Bronchial epithelial cell (primary cell): ENCODE measurements at regions not wholly inside any gene's neighbourhood (a gene's known extent, or its start where the extent isn't known, plus 50 kb on each side); places are given as distances from the start of the nearest gene placed in this dataset.
A peak's percentile ranks its signal among the peaks of the same experiment; 100 is the strongest.

Experiments used
- DNase-seq: peaks from one replicate; pipeline ENCODE4 v3.0.0-alpha.2; 2010; ENCODE audit warnings: low read depth
- FAIRE-seq: peaks from 2 replicates; lab custom pipeline; 2011; peaks lifted over from hg19 to GRCh38; lab: Jason Lieb, UNC
- H3K27me3 ChIP-seq: 2 replicates; pipeline ENCODE4 v1.5.1; 2011; ENCODE audit warnings: low read length; ENCODE audit not compliant: control insufficient read depth, insufficient read depth
- H3K36me3 ChIP-seq: 2 replicates; pipeline ENCODE4 v1.5.1; 2011; ENCODE audit warnings: low read length; ENCODE audit not compliant: control insufficient read depth, insufficient read depth
- H3K4me3 ChIP-seq: 2 replicates; pipeline ENCODE4 v1.5.1; 2011; ENCODE audit warnings: mild to moderate bottlenecking, low read depth, low read length, control low read depth
- TF ChIP-seq, protein P1 (sequence below): IDR thresholded peaks from 2 replicates; pipeline ENCODE4 v1.5.1; 2011; ENCODE audit warnings: mild to moderate bottlenecking, moderate library complexity, low read length, control low read depth, inconsistent platforms; ENCODE audit not compliant: insufficient read depth, severe bottlenecking

DNA sequence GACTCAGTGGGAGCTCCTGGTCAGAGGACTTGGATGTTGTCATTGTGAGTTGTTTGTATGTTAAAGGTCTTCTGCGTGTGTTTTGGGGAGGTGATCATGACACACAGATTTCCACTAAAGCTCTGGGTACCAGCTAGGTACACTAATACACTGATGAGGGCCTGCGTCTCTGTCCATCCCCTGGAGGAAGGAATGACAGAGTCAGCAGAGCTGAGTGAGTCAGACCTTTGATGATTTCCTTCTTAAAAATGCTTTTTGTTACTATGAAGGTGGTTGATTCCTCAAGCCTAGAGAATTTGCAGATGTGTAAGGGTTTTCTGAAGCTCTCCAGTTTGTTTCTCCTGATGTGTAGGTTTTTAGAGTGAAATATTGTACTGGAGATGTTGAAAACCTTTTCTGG, 424.1 kb upstream of the TPM1 start:
- peaks cover 2% of the 10 kb centered on the region for H3K27me3 ChIP-seq
- TF ChIP-seq, protein P1, sequence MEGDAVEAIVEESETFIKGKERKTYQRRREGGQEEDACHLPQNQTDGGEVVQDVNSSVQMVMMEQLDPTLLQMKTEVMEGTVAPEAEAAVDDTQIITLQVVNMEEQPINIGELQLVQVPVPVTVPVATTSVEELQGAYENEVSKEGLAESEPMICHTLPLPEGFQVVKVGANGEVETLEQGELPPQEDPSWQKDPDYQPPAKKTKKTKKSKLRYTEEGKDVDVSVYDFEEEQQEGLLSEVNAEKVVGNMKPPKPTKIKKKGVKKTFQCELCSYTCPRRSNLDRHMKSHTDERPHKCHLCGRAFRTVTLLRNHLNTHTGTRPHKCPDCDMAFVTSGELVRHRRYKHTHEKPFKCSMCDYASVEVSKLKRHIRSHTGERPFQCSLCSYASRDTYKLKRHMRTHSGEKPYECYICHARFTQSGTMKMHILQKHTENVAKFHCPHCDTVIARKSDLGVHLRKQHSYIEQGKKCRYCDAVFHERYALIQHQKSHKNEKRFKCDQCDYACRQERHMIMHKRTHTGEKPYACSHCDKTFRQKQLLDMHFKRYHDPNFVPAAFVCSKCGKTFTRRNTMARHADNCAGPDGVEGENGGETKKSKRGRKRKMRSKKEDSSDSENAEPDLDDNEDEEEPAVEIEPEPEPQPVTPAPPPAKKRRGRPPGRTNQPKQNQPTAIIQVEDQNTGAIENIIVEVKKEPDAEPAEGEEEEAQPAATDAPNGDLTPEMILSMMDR: peak; percentile 31
- no peaks in the 10 kb centered on the region for H3K36me3 ChIP-seq
- DNase-seq (peak; percentile 80), FAIRE-seq (peak; percentile 50)
- no peak overlapping the region for H3K4me3 ChIP-seq

- DNase-seq (no peak), FAIRE-seq (no peak)
- H3K27me3 ChIP-seq: peaks cover 2% of the 10 kb centered on the region
- H3K4me3 ChIP-seq: no peak overlapping the region
- no peaks in the 10 kb centered on the region for H3K36me3 ChIP-seq
- TF ChIP-seq, protein P1: no peak
Measured at GRCh38 chr15:62618846-62619504, 423.6 kb upstream of the TPM1 start.

GRCh38 chr15:62619526-62619925, 423.0 kb upstream of the TPM1 start:
- no peak overlapping the region for H3K4me3 ChIP-seq
- TF ChIP-seq, protein P1: no peak
- peaks cover 2% of the 10 kb centered on the region for H3K27me3 ChIP-seq
- H3K36me3 ChIP-seq: no peaks in the 10 kb centered on the region
- DNase-seq: no peak
- no peak for FAIRE-seq

DNA sequence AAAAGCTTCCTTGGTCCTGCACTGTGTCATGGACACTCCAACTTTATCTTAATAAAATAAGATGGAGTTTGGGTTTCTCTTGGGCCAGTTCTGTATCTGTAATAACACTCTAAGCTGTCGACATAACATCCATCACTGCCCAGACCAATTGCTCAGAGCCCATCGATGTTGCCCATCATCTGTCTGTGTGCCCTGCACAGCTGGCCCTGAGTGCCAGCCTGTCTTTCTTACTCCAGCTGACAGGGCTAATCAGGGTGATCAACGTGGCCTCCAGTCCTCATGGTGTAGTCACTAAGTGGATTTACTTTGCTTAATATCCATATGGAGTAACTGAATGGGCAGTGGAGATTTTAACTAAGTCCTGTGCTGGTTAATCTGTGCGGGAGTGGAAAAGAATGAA, 419.8 kb upstream of the TPM1 start:
- no peaks in the 10 kb centered on the region for H3K27me3 ChIP-seq
- FAIRE-seq (no peak), DNase-seq (no peak)
- TF ChIP-seq, protein P1: no peak
- H3K36me3 ChIP-seq: no peaks in the 10 kb centered on the region
- H3K4me3 ChIP-seq: no peak overlapping the region

DNA sequence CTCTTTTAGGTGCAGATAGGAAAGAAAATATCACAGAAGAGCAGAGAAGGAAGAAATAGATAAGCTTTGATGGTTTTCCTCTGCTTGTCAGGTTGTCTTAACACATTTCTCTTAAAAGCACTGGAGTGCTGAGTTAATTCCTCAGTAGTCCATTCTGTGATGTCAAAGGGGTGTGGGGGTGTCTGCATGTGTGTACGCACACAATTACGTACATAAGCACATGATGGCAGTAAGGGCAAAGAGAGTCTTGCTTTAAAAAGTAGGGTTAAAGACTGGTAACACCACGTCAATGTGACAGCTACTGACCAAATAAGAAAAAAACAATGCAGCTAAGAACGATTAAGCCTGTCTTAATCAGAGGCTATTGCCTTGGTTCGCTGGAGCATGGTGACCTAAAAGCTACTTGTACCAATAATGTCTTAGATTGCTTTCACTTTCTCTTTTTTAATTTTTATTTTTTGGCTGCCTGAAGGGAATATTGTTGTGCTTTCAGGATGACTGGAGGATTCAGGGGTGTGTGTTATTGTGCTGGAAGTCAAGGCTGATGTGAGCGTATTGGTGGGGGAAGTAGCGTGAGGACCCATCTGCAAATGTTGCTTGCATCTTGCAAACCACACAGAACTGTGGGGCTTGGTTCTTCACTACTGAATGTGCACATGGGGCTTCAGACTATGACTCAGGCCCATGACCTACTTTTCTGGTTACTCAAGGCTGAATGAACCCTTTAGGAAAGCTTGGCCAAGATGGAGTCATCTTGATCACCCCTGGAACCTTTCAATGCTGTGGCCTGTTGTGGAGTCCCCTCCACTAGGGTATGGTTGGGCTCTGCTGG, 417.8 kb upstream of the TPM1 start:
- DNase-seq (peak; percentile 37), FAIRE-seq (no peak)
- H3K27me3 ChIP-seq: no peaks in the 10 kb centered on the region
- H3K36me3 ChIP-seq: no peaks in the 10 kb centered on the region
- H3K4me3 ChIP-seq: no peak overlapping the region
- TF ChIP-seq, protein P1: no peak
